Omental fat pad (tissue), 3 donors: ENCODE measurements at regions not wholly inside any gene's neighbourhood (a gene's known extent, or its start where the extent isn't known, plus 50 kb on each side); places are given as distances from the start of the nearest gene placed in this dataset. TPM values are rescaled to one million over a fixed set of nuclear protein-coding genes. Genes with fewer than 3 reads are reported as not detected.
"Not testable (repeated sequence)": the region's sequence is repeated elsewhere in the genome, so short reads cannot be mapped to it uniquely, and the experiment has no call there.

Experiments used
- ATAC-seq: fragments of 150-250 bp; one replicate; pipeline ENCODE4 v1.9.1; 2016; ENCODE audit warnings: mild to moderate bottlenecking, moderate library complexity; ENCODE audit not compliant: low FRiP score
- DNase-seq: peaks from one replicate; pipeline ENCODE4 v3.0.0-alpha.2; 2019; ENCODE audit warnings: low spot score
- CTCF ChIP-seq, 3 donors: fragments of 450-650 bp; IDR thresholded peaks; one replicate each; pipeline ENCODE4 v1.5.1; 2016 to 2017; ENCODE audit warnings: antibody characterized with exemption in 3 of 3, mild to moderate bottlenecking in 3 of 3, moderate library complexity in 2 of 3
- small RNA-seq: library from RNA; depleted of rRNA; stranded (forward); fragments of <200 nt; gene quantifications from one replicate; pipeline ENCODE3, GENCODE V24; 2016

GRCh38 chrX:73916931-73917667 is 64.6 kb upstream of the XIST start:
- ATAC-seq (no peak), DNase-seq (no peak)
- TF ChIP-seq CTCF (IDR thresholded peaks at IDR 0.05), result no peak

GRCh38 chrX:73916489-73916888 is 64.0 kb upstream of the XIST start:
- ATAC-seq, result no peak
- no peak for DNase-seq
- TF ChIP-seq CTCF (IDR thresholded peaks at IDR 0.05), result no peak

- ATAC-seq, DNase-seq: not testable (repeated sequence)
Observed at GRCh38 chrX:73914792-73915191, 62.3 kb upstream of the XIST start.

- no peak for ATAC-seq
- no peak for DNase-seq
- TF ChIP-seq CTCF (IDR thresholded peaks at IDR 0.05), result no peak
Observed at GRCh38 chrX:73913580-73913979, 61.1 kb upstream of the XIST start.

DNA sequence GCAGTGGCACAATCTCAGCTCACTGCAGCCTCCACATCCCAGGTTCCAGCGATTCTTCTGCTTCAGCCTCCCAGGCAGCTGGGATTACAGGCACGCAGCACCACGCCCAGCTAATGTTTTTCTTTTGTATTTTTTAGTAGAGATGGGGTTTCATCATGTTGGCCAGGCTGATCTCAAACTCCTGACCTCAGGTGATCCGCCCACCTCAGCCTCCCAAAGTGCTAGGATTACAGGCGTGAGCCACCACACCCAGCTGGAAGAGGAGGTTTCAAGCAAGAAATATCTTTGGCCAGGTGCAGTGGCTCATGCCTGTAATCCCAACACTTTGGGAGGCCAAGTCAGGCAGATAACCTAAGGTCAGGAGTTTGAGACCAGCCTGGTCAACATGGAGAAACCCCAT is 59.4 kb upstream of the XIST start:
- not testable (repeated sequence) for DNase-seq, ATAC-seq

GRCh38 chrX:73905749-73906374 is 53.3 kb upstream of the XIST start:
- ATAC-seq, DNase-seq: not testable (repeated sequence)

DNA sequence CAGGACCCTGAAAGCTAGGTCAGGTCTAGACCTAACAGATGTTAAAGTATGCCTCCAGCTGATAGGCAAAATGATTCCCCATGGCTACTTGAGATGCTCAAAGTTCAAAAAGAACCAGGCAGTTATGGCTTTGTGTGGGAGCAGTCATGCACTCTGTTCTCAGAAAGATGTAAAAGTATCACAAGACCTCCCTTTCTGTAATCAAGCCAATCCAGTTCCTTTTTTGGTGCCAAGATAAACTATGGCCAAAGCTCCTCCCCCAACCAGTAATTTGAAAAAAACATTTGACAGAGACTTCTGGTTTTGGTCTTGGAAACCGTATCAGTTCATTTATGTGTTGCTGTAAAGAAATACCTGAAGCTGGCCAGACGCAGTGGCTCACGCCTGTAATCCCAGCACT is 51.4 kb upstream of the XIST start:
- no peak for TF ChIP-seq CTCF (IDR thresholded peaks at IDR 0.05)
- DNase-seq (no peak), ATAC-seq (no peak)

Small RNA genes lying in the stretch of these regions (small RNA-seq; reads per million reads assigned to genes)
- not detected for gene ATP5MDP1
- gene DDX3P2, result not detected
- gene MIR374B, result 7.7 reads per million, percentile 85 among the genes with 10 or more reads in this experiment
- gene MIR421, result 35.3 reads per million, percentile 94 among the genes with 10 or more reads in this experiment
- not detected for gene RF02124
- gene RF02125, result not detected
